Testis (tissue), 2 donors: ENCODE measurements at regions not wholly inside any gene's neighbourhood (a gene's known extent, or its start where the extent isn't known, plus 50 kb on each side); places are given as distances from the start of the nearest gene placed in this dataset.
"Not testable (repeated sequence)": the region's sequence is repeated elsewhere in the genome, so short reads cannot be mapped to it uniquely, and the experiment has no call there.

Source experiments
- POLR2A ChIP-seq: fragments of 450-650 bp; IDR thresholded peaks from one replicate; pipeline ENCODE4 v1.6.1; 2017; ENCODE audit warnings: antibody characterized with exemption, mild to moderate bottlenecking, moderate library complexity
- TF ChIP-seq, protein P1 (sequence below), 3 experiments: fragments of 450-650 bp in 2 of 3; fragments of 200-600 bp in 1 of 3; sonication (generic) in 1 of 3; IDR thresholded peaks; one replicate each; pipeline ENCODE4 v1.5.1; 2016 to 2019; ENCODE audit warnings: antibody characterized with exemption in 3 of 3, mild to moderate bottlenecking in 2 of 3, moderate library complexity in 1 of 3

DNA sequence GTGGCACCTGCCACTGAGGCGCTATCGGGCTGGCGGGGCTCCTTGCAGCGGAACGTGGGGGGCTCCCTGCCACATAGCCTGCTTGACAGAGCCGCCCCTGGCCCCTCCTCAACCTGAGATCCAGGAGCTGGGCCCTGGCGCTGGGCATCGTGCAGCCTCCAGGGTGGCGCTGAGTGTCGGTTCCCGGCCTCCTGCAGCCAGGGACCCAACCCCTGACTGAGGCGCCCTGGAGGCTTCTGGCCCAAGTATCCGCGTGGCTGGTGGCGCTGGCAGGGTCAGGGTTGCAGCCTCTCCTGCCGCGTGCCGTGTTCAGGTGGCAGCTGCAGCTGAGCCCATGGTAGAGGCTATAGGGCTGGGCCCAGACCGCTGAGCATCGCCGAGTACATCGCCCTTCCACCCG lies 582.6 kb downstream of the ANKRD30B start:
- TF ChIP-seq POLR2A = not testable (repeated sequence)
- TF ChIP-seq, protein P1, sequence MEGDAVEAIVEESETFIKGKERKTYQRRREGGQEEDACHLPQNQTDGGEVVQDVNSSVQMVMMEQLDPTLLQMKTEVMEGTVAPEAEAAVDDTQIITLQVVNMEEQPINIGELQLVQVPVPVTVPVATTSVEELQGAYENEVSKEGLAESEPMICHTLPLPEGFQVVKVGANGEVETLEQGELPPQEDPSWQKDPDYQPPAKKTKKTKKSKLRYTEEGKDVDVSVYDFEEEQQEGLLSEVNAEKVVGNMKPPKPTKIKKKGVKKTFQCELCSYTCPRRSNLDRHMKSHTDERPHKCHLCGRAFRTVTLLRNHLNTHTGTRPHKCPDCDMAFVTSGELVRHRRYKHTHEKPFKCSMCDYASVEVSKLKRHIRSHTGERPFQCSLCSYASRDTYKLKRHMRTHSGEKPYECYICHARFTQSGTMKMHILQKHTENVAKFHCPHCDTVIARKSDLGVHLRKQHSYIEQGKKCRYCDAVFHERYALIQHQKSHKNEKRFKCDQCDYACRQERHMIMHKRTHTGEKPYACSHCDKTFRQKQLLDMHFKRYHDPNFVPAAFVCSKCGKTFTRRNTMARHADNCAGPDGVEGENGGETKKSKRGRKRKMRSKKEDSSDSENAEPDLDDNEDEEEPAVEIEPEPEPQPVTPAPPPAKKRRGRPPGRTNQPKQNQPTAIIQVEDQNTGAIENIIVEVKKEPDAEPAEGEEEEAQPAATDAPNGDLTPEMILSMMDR (IDR thresholded peaks at IDR 0.05) = not testable (repeated sequence)
